ENCODE measurements at regions not wholly inside any gene's neighbourhood (a gene's known extent, or its start where the extent isn't known, plus 50 kb on each side); places are given as distances from the start of the nearest gene placed in this dataset.
"Not testable (repeated sequence)": the region's sequence is repeated elsewhere in the genome, so short reads cannot be mapped to it uniquely, and the experiment has no call there.

- TF ChIP-seq, protein P1, sequence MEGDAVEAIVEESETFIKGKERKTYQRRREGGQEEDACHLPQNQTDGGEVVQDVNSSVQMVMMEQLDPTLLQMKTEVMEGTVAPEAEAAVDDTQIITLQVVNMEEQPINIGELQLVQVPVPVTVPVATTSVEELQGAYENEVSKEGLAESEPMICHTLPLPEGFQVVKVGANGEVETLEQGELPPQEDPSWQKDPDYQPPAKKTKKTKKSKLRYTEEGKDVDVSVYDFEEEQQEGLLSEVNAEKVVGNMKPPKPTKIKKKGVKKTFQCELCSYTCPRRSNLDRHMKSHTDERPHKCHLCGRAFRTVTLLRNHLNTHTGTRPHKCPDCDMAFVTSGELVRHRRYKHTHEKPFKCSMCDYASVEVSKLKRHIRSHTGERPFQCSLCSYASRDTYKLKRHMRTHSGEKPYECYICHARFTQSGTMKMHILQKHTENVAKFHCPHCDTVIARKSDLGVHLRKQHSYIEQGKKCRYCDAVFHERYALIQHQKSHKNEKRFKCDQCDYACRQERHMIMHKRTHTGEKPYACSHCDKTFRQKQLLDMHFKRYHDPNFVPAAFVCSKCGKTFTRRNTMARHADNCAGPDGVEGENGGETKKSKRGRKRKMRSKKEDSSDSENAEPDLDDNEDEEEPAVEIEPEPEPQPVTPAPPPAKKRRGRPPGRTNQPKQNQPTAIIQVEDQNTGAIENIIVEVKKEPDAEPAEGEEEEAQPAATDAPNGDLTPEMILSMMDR (tag by site-specific recombination; IDR thresholded peaks at IDR 0.05) = not testable (repeated sequence)
- not testable (repeated sequence) for TF ChIP-seq YY1 (tag by site-specific recombination; IDR thresholded peaks at IDR 0.05); RBAK (tag by site-specific recombination; IDR thresholded peaks at IDR 0.05); ZNF830 (tag by site-specific recombination; IDR thresholded peaks at IDR 0.05; ENCODE audit: low read depth); ZNF624 (tag by site-specific recombination; IDR thresholded peaks at IDR 0.05); ZNF704 (tag by site-specific recombination; IDR thresholded peaks at IDR 0.05); ZBTB1 (tag by site-specific recombination; IDR thresholded peaks at IDR 0.05); GLI4 (tag by site-specific recombination; IDR thresholded peaks at IDR 0.05); ZFP3 (tag by site-specific recombination; IDR thresholded peaks at IDR 0.05; ENCODE audit: low read depth)
- TF ChIP-seq, protein P2, sequence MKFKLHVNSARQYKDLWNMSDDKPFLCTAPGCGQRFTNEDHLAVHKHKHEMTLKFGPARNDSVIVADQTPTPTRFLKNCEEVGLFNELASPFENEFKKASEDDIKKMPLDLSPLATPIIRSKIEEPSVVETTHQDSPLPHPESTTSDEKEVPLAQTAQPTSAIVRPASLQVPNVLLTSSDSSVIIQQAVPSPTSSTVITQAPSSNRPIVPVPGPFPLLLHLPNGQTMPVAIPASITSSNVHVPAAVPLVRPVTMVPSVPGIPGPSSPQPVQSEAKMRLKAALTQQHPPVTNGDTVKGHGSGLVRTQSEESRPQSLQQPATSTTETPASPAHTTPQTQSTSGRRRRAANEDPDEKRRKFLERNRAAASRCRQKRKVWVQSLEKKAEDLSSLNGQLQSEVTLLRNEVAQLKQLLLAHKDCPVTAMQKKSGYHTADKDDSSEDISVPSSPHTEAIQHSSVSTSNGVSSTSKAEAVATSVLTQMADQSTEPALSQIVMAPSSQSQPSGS (tag by site-specific recombination; IDR thresholded peaks at IDR 0.05; ENCODE audit: low read depth) = not testable (repeated sequence)
Observed at GRCh38 chr13:18905096-18905495, 276.5 kb downstream of the TUBA3C start.

All from HEK293 (cell line).